Ishikawa (cell line): ENCODE measurements at regions not wholly inside any gene's neighbourhood (a gene's known extent, or its start where the extent isn't known, plus 50 kb on each side); places are given as distances from the start of the nearest gene placed in this dataset.

Experiments
- CEBPB ChIP-seq: IDR thresholded peaks from 2 replicates; pipeline ENCODE4 v1.6.1; 2012
- CREB1 ChIP-seq: IDR thresholded peaks from 2 replicates; pipeline ENCODE4 v1.6.1; 2012; ENCODE audit warnings: low read depth
- EGR1 ChIP-seq: IDR thresholded peaks from 2 replicates; pipeline ENCODE4 v1.6.1; 2012
- EP300 ChIP-seq: IDR thresholded peaks from 2 replicates; pipeline ENCODE4 v1.6.1; 2012; ENCODE audit warnings: borderline replicate concordance
- FOXM1 ChIP-seq: IDR thresholded peaks from 2 replicates; pipeline ENCODE4 v1.6.1; 2012; ENCODE audit warnings: low read depth, borderline replicate concordance
- NFIC ChIP-seq: IDR thresholded peaks from 2 replicates; pipeline ENCODE4 v1.6.1; 2012
- RAD21 ChIP-seq: IDR thresholded peaks from 2 replicates; pipeline ENCODE4 v1.6.1; 2012; ENCODE audit warnings: low read depth
- TAF1 ChIP-seq: IDR thresholded peaks from 2 replicates; pipeline ENCODE4 v1.6.1; 2012; ENCODE audit warnings: low read depth, mild to moderate bottlenecking
- TCF12 ChIP-seq: IDR thresholded peaks from 2 replicates; pipeline ENCODE4 v1.6.1; 2012; ENCODE audit warnings: low read depth
- TEAD4 ChIP-seq: IDR thresholded peaks from 2 replicates; pipeline ENCODE4 v1.6.1; 2012
- YY1 ChIP-seq: IDR thresholded peaks from 2 replicates; pipeline ENCODE4 v1.6.1; 2012; ENCODE audit warnings: low read depth
- ZBTB7A ChIP-seq: IDR thresholded peaks from 2 replicates; pipeline ENCODE4 v1.6.1; 2012; ENCODE audit warnings: low read depth
- TF ChIP-seq, protein P1 (sequence below): IDR thresholded peaks from 2 replicates; pipeline ENCODE4 v1.6.1; 2012
- TF ChIP-seq, protein P2 (sequence below): IDR thresholded peaks from 2 replicates; pipeline ENCODE4 v1.6.1; 2012
- TF ChIP-seq, protein P3 (sequence below): IDR thresholded peaks from 2 replicates; pipeline ENCODE4 v1.6.1; 2012; ENCODE audit warnings: low read depth, mild to moderate bottlenecking

DNA sequence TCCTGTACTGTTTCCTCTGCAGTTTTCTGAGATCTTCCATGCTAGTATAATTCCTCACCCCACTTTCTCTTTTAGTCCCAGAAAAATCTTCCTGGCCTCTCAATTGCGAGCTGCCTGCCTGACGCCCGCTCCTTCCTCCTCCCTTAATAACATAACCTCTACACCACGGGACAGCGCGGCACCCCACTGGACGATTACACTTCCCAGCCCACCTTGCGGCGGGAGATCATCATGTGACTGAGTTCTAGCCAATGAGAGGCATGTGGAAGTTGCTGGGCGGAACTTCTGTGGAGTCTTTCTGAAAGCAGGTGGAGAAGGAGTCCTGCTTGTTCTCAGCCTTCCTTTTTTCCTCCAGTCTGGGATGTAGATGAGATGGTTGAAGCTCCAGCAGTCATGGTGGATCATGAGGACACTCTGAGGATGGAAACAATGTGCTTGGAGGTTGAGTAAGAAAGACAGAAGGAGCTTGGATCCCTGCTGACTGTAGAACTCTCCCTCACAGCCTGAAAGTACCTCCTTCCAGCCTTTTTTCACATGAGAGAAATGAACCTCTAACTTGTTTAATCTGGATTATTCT lies 133.6 kb upstream of the VRK1 start:
- TF ChIP-seq EP300, result no peak
- TF ChIP-seq TEAD4, result no peak
- no peak for TF ChIP-seq EGR1
- TF ChIP-seq ZBTB7A, result no peak
- TF ChIP-seq, protein P1, sequence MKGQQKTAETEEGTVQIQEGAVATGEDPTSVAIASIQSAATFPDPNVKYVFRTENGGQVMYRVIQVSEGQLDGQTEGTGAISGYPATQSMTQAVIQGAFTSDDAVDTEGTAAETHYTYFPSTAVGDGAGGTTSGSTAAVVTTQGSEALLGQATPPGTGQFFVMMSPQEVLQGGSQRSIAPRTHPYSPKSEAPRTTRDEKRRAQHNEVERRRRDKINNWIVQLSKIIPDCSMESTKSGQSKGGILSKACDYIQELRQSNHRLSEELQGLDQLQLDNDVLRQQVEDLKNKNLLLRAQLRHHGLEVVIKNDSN, result peak; percentile 84
- TF ChIP-seq, protein P2, sequence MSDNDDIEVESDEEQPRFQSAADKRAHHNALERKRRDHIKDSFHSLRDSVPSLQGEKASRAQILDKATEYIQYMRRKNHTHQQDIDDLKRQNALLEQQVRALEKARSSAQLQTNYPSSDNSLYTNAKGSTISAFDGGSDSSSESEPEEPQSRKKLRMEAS, result no peak
- no peak for TF ChIP-seq YY1

DNA sequence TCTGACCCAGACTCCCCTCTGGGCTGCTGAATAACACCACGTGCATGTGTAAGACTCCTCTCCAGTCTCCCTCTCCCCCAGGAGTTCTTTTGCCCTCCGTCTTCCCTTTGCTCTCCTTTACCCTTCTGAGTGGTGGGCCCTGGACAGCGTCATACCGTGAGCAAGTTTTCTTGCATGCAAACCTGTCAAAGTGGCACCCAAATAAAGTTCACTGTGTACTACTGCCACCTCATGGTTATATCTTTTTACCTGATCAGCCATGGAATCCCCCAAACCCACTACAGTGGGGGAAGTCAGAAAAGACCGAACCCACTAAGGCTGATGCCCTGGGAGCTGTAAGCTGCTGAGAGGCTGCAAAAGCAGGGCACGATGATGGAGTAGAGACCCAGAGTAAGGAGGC lies 131.1 kb upstream of the VRK1 start:
- TF ChIP-seq EGR1, result no peak
- no peak for TF ChIP-seq RAD21
- TF ChIP-seq, protein P1, result no peak
- no peak for TF ChIP-seq EP300
- TF ChIP-seq NFIC, result no peak
- no peak for TF ChIP-seq YY1
- TF ChIP-seq TEAD4, result no peak

DNA sequence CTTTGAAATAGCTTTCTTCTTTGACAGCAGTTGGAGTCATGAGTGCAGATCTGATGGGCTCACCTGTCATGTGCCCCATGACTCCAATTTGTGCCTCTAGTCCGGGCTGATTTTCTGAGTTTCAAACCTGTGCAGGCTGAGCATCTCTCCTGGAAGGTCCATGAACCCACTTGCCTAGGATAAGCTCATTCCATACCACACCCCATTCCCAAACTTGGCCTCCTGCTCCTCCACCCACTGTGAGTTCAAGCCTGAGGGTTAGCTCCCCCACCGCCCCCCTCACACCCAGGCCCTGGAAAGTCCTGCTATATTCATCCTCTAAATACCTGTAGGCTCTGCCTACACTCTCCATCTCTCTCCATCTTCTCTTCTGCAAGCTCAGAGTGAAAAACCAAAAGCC lies 126.8 kb upstream of the VRK1 start:
- TF ChIP-seq TEAD4 (no peak), TAF1 (no peak), NFIC (no peak)

DNA sequence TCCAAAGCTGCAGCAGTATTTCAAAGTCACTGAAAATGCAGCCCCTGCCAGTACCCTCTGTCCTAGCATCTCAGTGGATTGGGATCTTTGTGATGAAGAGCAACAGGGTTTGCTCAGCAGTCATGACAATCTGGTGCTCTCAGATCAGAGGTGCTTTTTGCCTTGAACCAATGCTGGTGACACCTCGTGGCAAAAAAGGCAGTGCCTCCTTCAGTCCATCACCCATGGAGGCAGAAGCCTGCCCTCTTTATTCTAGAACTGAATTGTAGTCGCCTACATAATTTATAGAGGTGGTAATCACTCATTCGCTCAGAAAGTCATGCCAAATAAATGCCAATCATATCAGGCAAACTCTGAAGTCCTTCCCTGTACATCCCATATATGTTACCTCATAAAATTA lies 126.0 kb upstream of the VRK1 start:
- TF ChIP-seq TEAD4 (no peak), TCF12 (no peak), EGR1 (no peak), FOXM1 (no peak), YY1 (no peak), ZBTB7A (no peak), EP300 (no peak), NFIC (no peak), CREB1 (no peak), TAF1 (no peak), RAD21 (no peak), CEBPB (no peak)
- TF ChIP-seq, protein P1, result no peak
- TF ChIP-seq, protein P3, sequence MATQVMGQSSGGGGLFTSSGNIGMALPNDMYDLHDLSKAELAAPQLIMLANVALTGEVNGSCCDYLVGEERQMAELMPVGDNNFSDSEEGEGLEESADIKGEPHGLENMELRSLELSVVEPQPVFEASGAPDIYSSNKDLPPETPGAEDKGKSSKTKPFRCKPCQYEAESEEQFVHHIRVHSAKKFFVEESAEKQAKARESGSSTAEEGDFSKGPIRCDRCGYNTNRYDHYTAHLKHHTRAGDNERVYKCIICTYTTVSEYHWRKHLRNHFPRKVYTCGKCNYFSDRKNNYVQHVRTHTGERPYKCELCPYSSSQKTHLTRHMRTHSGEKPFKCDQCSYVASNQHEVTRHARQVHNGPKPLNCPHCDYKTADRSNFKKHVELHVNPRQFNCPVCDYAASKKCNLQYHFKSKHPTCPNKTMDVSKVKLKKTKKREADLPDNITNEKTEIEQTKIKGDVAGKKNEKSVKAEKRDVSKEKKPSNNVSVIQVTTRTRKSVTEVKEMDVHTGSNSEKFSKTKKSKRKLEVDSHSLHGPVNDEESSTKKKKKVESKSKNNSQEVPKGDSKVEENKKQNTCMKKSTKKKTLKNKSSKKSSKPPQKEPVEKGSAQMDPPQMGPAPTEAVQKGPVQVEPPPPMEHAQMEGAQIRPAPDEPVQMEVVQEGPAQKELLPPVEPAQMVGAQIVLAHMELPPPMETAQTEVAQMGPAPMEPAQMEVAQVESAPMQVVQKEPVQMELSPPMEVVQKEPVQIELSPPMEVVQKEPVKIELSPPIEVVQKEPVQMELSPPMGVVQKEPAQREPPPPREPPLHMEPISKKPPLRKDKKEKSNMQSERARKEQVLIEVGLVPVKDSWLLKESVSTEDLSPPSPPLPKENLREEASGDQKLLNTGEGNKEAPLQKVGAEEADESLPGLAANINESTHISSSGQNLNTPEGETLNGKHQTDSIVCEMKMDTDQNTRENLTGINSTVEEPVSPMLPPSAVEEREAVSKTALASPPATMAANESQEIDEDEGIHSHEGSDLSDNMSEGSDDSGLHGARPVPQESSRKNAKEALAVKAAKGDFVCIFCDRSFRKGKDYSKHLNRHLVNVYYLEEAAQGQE, result no peak
- TF ChIP-seq, protein P2, result no peak

DNA sequence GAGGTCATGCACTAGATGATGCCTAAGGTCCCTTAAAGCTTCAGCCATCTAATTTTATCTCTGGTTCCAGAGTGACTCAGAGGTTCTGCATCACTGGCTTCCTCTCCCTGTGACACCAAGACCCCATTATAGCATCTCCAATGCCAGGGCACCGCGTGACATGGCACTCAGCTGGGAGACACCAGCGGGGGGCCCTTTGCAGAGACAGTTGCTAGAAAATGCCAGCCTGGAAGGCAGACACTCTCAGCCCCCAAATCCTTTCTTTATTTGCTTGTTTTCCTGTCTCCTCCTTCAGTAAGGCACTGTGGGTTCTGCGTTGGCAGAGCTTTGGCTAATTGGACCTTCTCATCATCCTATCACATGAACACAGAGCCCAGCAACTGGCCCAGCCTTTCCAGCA lies 123.5 kb upstream of the VRK1 start:
- no peak for TF ChIP-seq TEAD4
- TF ChIP-seq EGR1, result no peak
- no peak for TF ChIP-seq NFIC
- TF ChIP-seq, protein P3, result no peak
- TF ChIP-seq FOXM1, result no peak
- TF ChIP-seq CREB1, result no peak
- no peak for TF ChIP-seq CEBPB
- TF ChIP-seq RAD21, result no peak

DNA sequence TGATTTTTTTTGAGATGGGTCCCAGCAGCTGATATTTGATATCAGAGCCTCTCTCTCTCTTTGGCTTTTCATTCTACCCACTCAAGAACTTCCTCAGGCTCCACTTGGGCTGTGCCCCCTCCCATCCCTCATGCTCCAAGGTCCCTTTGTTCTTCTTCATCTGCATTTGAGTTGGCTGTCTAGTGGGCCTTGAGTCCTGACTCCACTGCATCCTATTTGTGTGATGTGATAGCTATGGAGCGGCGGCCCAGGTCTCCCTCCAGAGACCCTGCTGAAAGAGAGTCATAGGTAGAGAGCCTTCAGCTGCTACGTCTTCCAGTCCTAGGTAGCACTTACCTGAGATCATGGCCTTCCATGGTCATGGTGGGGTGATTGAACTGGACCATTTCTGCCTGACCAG lies 123.1 kb upstream of the VRK1 start:
- TF ChIP-seq CREB1 (no peak), FOXM1 (no peak)
- TF ChIP-seq, protein P2, result no peak
